ENCODE measurements at regions not wholly inside any gene's neighbourhood (a gene's known extent, or its start where the extent isn't known, plus 50 kb on each side); places are given as distances from the start of the nearest gene placed in this dataset.

DNA sequence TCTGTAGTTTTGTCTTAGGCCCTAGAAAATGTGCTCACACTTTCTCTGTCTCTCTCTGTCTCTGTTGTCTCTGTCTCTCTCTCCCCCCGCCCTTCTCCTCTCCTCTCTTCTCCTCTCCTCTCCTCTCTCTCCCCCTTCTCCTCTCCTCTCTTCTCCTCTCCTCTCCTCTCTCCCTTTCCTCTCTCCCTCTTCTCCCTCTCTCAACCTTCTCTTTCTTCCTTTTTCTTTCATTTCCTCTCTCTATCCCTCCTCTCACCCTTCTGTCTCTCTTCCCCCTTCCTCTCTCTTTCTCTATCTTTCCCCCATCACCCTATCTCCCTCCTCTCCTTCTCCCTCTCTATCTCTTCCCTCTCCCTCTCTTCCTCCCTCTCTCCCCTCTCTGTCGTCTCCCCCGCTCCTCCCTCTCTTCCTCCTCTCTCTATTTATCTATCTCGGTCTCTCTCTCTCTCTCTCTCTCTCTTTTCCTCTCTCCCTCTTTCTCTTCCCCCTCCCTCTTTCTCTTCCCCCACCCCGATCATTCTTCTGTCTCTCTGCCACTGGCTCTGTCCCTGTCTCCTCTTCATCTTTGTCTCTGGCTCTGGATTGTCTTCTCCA is 107.2 kb upstream of the C16orf82 start:
- SMC1A ChIA-PET (ENCODE audit: uncharacterized antibody, unreplicated experiment) = no interaction called here
- CTCF ChIA-PET = no interaction called here
- Histone ChIP-seq H3K36me3 (ENCODE audit: control insufficient read depth in 2 of 2, insufficient read depth in 2 of 2, low read length in 1 of 2) (no peaks in the 10 kb centered on the region), H3K4me3 (no peak overlapping the region), H3K4me1 (ENCODE audit: control insufficient read depth, insufficient read depth, low read length) (no peaks in the 10 kb centered on the region), H3K4me2 (ENCODE audit: control insufficient read depth, insufficient read depth) (no peak overlapping the region), H3K9me3 (replicated peaks; ENCODE audit: control insufficient read depth, insufficient read depth, low read length) (no peaks in the 10 kb centered on the region), H3K79me2 (ENCODE audit: control insufficient read depth, insufficient read depth, low read length) (no peaks in the 10 kb centered on the region), H3K27me3 (replicated peaks in 1 of 2; ENCODE audit: control insufficient read depth in 2 of 2, insufficient read depth in 2 of 2, low read length in 1 of 2) (no peaks in the 10 kb centered on the region), H4K20me1 (ENCODE audit: control insufficient read depth, insufficient read depth) (no peaks in the 10 kb centered on the region), H2AFZ (ENCODE audit: control insufficient read depth, low read depth, low read length) (no peak overlapping the region), H3K27ac (ENCODE audit: control insufficient read depth, insufficient read depth) (no peak overlapping the region), H3K9ac (ENCODE audit: control insufficient read depth, insufficient read depth, low read length) (no peak overlapping the region)
- DNase-seq (ENCODE audit: low read depth, low spot score) (no peak), ATAC-seq (no peak), FAIRE-seq (no peak)
- POLR2A ChIA-PET = no interaction called here
- in situ Hi-C loops (cut with MboI) = no loop called here
- RAD21 ChIA-PET (ENCODE audit: unreplicated experiment) = no interaction called here
- TF ChIP-seq, protein P1, sequence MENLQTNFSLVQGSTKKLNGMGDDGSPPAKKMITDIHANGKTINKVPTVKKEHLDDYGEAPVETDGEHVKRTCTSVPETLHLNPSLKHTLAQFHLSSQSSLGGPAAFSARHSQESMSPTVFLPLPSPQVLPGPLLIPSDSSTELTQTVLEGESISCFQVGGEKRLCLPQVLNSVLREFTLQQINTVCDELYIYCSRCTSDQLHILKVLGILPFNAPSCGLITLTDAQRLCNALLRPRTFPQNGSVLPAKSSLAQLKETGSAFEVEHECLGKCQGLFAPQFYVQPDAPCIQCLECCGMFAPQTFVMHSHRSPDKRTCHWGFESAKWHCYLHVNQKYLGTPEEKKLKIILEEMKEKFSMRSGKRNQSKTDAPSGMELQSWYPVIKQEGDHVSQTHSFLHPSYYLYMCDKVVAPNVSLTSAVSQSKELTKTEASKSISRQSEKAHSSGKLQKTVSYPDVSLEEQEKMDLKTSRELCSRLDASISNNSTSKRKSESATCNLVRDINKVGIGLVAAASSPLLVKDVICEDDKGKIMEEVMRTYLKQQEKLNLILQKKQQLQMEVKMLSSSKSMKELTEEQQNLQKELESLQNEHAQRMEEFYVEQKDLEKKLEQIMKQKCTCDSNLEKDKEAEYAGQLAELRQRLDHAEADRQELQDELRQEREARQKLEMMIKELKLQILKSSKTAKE (IDR thresholded peaks at IDR 0.05; ENCODE audit: low read depth, poor library complexity, severe bottlenecking) = no peak
- no peak for TF ChIP-seq PML (IDR thresholded peaks at IDR 0.05; ENCODE audit: low read length)
- no peak for TF ChIP-seq MYB (IDR thresholded peaks at IDR 0.05; ENCODE audit: borderline replicate concordance, low read depth, low read length)
- TF ChIP-seq RAD21 (IDR thresholded peaks at IDR 0.05; ENCODE audit: insufficient read depth, low read depth, low read length) = no peak
- TF ChIP-seq FOS (IDR thresholded peaks at IDR 0.05; ENCODE audit: borderline replicate concordance, extremely low read depth, insufficient read length) = no peak
- TF ChIP-seq, protein P2, sequence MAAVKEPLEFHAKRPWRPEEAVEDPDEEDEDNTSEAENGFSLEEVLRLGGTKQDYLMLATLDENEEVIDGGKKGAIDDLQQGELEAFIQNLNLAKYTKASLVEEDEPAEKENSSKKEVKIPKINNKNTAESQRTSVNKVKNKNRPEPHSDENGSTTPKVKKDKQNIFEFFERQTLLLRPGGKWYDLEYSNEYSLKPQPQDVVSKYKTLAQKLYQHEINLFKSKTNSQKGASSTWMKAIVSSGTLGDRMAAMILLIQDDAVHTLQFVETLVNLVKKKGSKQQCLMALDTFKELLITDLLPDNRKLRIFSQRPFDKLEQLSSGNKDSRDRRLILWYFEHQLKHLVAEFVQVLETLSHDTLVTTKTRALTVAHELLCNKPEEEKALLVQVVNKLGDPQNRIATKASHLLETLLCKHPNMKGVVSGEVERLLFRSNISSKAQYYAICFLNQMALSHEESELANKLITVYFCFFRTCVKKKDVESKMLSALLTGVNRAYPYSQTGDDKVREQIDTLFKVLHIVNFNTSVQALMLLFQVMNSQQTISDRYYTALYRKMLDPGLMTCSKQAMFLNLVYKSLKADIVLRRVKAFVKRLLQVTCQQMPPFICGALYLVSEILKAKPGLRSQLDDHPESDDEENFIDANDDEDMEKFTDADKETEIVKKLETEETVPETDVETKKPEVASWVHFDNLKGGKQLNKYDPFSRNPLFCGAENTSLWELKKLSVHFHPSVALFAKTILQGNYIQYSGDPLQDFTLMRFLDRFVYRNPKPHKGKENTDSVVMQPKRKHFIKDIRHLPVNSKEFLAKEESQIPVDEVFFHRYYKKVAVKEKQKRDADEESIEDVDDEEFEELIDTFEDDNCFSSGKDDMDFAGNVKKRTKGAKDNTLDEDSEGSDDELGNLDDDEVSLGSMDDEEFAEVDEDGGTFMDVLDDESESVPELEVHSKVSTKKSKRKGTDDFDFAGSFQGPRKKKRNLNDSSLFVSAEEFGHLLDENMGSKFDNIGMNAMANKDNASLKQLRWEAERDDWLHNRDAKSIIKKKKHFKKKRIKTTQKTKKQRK (IDR thresholded peaks at IDR 0.05; ENCODE audit: low read depth, low read length) = no peak
- intact Hi-C loops (cut with micrococcal nuclease; ENCODE audit: unreplicated experiment) = no loop called here
- BruUV-seq (replicated peaks) = no TSS peak
- 0% methylated on average over 5 of the region's 5 CpGs for WGBS (ENCODE audit: insufficient coverage, insufficient replicate concordance, low lambda C conversion rate, missing lambda C conversion rate)

All from GM12878 (cell line).